ENCODE measurements at regions not wholly inside any gene's neighbourhood (a gene's known extent, or its start where the extent isn't known, plus 50 kb on each side); places are given as distances from the start of the nearest gene placed in this dataset.

DNA sequence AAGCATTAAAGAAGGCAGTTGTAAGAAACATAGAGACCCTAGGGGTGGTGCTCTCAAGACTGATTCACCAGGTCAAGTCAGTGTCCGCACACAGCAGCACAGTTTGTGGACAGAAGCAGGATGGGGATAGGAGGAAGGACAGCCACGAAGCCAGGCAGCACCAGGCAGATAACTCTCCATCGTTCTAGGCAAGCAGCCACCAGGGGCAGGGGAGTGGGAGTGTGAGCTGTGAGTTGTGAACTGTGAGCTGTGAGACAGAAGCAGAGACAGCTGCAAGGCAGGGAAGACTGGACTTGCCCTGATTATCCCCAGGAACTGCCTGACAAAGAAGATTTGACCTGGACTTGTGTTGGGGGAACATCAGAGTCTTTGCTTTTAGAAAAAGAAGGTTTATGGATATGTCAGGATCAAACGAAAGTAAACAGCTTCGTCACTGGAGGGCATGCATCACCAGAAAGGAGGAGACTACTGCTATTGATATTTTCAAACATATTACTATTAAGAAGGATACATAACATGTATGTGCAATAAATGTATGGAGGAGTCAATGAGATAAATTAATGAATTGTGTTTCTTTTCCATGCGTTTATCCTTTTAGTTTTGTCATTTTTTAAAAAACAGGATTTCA lies 286.1 kb downstream of the IRS2 start:
- TF ChIP-seq, protein P1, sequence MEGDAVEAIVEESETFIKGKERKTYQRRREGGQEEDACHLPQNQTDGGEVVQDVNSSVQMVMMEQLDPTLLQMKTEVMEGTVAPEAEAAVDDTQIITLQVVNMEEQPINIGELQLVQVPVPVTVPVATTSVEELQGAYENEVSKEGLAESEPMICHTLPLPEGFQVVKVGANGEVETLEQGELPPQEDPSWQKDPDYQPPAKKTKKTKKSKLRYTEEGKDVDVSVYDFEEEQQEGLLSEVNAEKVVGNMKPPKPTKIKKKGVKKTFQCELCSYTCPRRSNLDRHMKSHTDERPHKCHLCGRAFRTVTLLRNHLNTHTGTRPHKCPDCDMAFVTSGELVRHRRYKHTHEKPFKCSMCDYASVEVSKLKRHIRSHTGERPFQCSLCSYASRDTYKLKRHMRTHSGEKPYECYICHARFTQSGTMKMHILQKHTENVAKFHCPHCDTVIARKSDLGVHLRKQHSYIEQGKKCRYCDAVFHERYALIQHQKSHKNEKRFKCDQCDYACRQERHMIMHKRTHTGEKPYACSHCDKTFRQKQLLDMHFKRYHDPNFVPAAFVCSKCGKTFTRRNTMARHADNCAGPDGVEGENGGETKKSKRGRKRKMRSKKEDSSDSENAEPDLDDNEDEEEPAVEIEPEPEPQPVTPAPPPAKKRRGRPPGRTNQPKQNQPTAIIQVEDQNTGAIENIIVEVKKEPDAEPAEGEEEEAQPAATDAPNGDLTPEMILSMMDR (IDR thresholded peaks at IDR 0.05; ENCODE audit: borderline replicate concordance, extremely low read depth, low read length, poor library complexity, severe bottlenecking) = no peak
- no peak for TF ChIP-seq EZH2 (IDR thresholded peaks at IDR 0.05; ENCODE audit: borderline replicate concordance, low read depth, low read length, severe bottlenecking)

Measured in DND-41 (cell line).